OCI-LY1 (cell line): ENCODE measurements at regions not wholly inside any gene's neighbourhood (a gene's known extent, or its start where the extent isn't known, plus 50 kb on each side); places are given as distances from the start of the nearest gene placed in this dataset.

Source experiments
- EZH2 ChIP-seq: fragments of 200-600 bp; sonication (generic), shearing (Covaris generic); IDR thresholded peaks from 2 replicates; pipeline ENCODE4 v1.8.0; 2017; ENCODE audit warnings: borderline replicate concordance, mixed run types, mild to moderate bottlenecking, antibody characterized with exemption, low read length, moderate library complexity, mixed read lengths
- TF ChIP-seq, protein P1 (sequence below): fragments of 200-600 bp; sonication (generic), shearing (Covaris generic); IDR thresholded peaks from 2 replicates; pipeline ENCODE4 v1.5.1; 2017; ENCODE audit warnings: mild to moderate bottlenecking, antibody characterized with exemption, low read length, moderate library complexity, mixed read lengths

DNA sequence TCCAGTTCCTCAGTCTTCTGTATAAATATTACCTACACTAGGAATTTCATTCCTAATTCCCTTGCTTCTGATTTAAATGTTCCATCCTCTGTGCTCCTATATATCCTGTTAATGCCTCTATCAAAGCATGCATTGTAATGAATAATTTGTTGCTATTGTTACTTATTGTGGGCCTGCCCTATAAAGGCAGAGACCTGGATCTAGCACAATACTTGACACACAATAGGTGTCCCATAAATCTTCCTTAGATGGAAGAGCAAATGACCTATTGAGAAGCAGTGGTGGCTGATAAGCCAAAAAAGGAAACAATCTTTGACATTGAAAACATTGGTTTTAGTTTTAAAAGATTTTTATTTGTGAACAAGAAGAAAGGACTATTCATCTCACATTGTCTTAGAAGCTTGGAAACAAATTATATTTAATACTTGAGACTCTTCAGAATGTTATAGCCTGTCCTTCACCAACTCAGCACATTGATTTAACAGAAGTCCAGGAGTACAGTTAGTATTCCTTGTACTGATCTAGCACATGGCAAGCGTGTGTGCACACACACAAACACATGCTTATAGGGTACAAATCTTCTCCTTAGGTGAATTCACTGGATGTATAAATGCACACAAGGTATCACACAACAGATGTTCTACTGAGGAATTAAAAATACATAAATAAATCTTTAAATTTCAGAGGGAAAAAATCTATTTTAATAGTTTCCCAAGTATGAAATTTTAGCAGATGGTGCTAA is 135.9 kb downstream of the DUSP6 start:
- TF ChIP-seq, protein P1, sequence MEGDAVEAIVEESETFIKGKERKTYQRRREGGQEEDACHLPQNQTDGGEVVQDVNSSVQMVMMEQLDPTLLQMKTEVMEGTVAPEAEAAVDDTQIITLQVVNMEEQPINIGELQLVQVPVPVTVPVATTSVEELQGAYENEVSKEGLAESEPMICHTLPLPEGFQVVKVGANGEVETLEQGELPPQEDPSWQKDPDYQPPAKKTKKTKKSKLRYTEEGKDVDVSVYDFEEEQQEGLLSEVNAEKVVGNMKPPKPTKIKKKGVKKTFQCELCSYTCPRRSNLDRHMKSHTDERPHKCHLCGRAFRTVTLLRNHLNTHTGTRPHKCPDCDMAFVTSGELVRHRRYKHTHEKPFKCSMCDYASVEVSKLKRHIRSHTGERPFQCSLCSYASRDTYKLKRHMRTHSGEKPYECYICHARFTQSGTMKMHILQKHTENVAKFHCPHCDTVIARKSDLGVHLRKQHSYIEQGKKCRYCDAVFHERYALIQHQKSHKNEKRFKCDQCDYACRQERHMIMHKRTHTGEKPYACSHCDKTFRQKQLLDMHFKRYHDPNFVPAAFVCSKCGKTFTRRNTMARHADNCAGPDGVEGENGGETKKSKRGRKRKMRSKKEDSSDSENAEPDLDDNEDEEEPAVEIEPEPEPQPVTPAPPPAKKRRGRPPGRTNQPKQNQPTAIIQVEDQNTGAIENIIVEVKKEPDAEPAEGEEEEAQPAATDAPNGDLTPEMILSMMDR = no peak
- TF ChIP-seq EZH2 = no peak
